ENCODE measurements at regions not wholly inside any gene's neighbourhood (a gene's known extent, or its start where the extent isn't known, plus 50 kb on each side); places are given as distances from the start of the nearest gene placed in this dataset. TPM values are rescaled to one million over a fixed set of nuclear protein-coding genes. Genes with fewer than 3 reads are reported as not detected.

DNA sequence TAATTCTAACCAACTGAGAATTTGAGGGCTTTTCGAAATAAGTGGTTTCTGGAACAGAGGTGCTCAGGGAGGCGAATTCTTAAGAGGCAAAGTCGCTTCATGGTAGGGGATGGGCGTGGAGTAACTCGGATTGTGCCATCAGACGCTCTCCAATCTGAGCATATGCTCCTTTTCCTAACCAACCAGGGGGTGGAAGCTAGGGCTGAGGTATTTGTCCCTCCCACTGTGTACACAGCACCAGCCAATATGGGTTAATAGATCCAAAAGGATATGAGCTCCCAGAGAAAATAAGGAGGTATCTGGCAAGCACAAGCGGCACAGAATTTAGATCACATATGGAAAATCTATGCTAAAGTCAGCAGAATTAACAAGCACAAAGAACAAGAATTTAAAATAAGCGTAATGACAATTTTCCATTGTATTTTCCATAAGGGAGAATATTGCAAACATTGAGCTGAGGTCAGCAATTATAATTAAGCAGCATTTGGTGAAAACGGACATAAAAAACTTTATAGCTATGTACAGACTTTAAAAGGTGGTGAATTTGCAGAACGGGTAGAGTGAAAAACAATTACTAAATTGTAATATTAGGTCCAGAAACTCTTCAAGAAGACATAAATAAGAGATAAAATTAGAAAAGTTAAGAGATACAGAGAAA is 55.0 kb upstream of the PHACTR1 start:
- Histone ChIP-seq H3K79me2 (ENCODE audit: control insufficient read depth, insufficient read depth, low read length) (no peaks in the 10 kb centered on the region), H3K27ac (ENCODE audit: low read length in 2 of 2) (no peak overlapping the region), H3K36me3 (replicated peaks in 1 of 2; ENCODE audit: control extremely low read depth in 1 of 2, control insufficient read depth in 1 of 2, extremely low read depth in 1 of 2, insufficient read depth in 2 of 2, low read length in 1 of 2) (no peaks in the 10 kb centered on the region), H3K9ac (ENCODE audit: low read length) (no peak overlapping the region), H3K4me1 (ENCODE audit: control insufficient read depth in 2 of 2, insufficient read depth in 2 of 2, low read length in 2 of 2) (no peaks in the 10 kb centered on the region), H3K4me2 (replicated peaks; ENCODE audit: low read depth, low read length, poor library complexity, severe bottlenecking) (no peak overlapping the region), H3K9me3 (ENCODE audit: control extremely low read depth in 1 of 3, control insufficient read depth in 2 of 3, insufficient read depth in 1 of 3, low read length in 2 of 3) (no peaks in the 10 kb centered on the region), H4K20me1 (ENCODE audit: control insufficient read depth, insufficient read depth, low read length, poor library complexity, severe bottlenecking) (no peaks in the 10 kb centered on the region), H3K27me3 (replicated peaks in 1 of 4; ENCODE audit: control extremely low read depth in 1 of 4, control insufficient read depth in 3 of 4, insufficient read depth in 4 of 4, low read length in 3 of 4) (no peaks in the 10 kb centered on the region), H2AFZ (ENCODE audit: insufficient read depth, low read depth, low read length, poor library complexity, severe bottlenecking) (no peak overlapping the region), H3K4me3 (ENCODE audit: control extremely low read depth in 1 of 5, extremely low read depth in 1 of 5, insufficient read depth in 1 of 5, low read depth in 2 of 5, low read length in 4 of 5) (no peak overlapping the region)
- Mint-ChIP-seq H3K4me3 (no peak overlapping the region), H3K27me3 (peaks cover 17% of the 10 kb centered on the region), H3K27ac (no peak overlapping the region), H3K9me3 (ENCODE audit: insufficient read depth) (no peaks in the 10 kb centered on the region), H3K4me1 (no peaks in the 10 kb centered on the region)
- ATAC-seq (ENCODE audit: low read depth) (no peak), DNase-seq (no peak)
- ChIA-PET POLR2A (no interaction called here), CTCF (no interaction called here)
- intact Hi-C loops (cut with micrococcal nuclease): no loop called here
- no peak for TF ChIP-seq EZH2 (IDR thresholded peaks at IDR 0.05; ENCODE audit: borderline replicate concordance, insufficient read depth, low read depth, low read length, poor library complexity, severe bottlenecking)
- TF ChIP-seq, protein P1, sequence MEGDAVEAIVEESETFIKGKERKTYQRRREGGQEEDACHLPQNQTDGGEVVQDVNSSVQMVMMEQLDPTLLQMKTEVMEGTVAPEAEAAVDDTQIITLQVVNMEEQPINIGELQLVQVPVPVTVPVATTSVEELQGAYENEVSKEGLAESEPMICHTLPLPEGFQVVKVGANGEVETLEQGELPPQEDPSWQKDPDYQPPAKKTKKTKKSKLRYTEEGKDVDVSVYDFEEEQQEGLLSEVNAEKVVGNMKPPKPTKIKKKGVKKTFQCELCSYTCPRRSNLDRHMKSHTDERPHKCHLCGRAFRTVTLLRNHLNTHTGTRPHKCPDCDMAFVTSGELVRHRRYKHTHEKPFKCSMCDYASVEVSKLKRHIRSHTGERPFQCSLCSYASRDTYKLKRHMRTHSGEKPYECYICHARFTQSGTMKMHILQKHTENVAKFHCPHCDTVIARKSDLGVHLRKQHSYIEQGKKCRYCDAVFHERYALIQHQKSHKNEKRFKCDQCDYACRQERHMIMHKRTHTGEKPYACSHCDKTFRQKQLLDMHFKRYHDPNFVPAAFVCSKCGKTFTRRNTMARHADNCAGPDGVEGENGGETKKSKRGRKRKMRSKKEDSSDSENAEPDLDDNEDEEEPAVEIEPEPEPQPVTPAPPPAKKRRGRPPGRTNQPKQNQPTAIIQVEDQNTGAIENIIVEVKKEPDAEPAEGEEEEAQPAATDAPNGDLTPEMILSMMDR (IDR thresholded peaks at IDR 0.05): no peak
- no CpG with 5 or more reads among the region's 10 CpGs for WGBS (ENCODE audit: insufficient coverage)

Small RNA genes lying in the stretch of these regions (small RNA-seq; reads per million reads assigned to genes)
- not detected for gene RN7SKP293 (ENCODE audit: insufficient read length, low read depth, low replicate concordance)
